Activated B cell treated with CpG ODN at 0.5 μM for 24 hours (primary cell): ENCODE measurements at regions not wholly inside any gene's neighbourhood (a gene's known extent, or its start where the extent isn't known, plus 50 kb on each side); places are given as distances from the start of the nearest gene placed in this dataset.

Source experiments
- ATAC-seq: fragments of 200-7000 bp; cut with Tn5 transposase; one replicate; pipeline ENCODE4 v1.10.0; 2021; ENCODE audit warnings: low read depth, mild to moderate bottlenecking, moderate library complexity
- CTCF ChIA-PET: fragments of 350-600 bp; sonication (Branson Sonifier 250); formaldehyde crosslinking; loops from one replicate; lab custom pipeline; 2021; ENCODE audit warnings: antibody characterized with exemption; lab: Charles Lee
- POLR2A ChIA-PET: fragments of 350-600 bp; sonication (Branson Sonifier 250); formaldehyde crosslinking; loops from one replicate; lab custom pipeline; 2021; ENCODE audit warnings: antibody characterized with exemption; lab: Charles Lee
- DNase-seq: peaks from one replicate; pipeline ENCODE4 v3.0.0; 2022
- H3K27ac Mint-ChIP-seq: one replicate; pipeline ENCODE4 v1.8.0; 2020; ENCODE audit warnings: mixed read lengths
- H3K27me3 Mint-ChIP-seq: one replicate; pipeline ENCODE4 v1.8.0; 2021; ENCODE audit warnings: mixed read lengths
- H3K36me3 Mint-ChIP-seq: one replicate; pipeline ENCODE4 v1.8.0; 2021; ENCODE audit warnings: low read depth, mixed read lengths
- H3K4me1 Mint-ChIP-seq: one replicate; pipeline ENCODE4 v1.8.0; 2021; ENCODE audit warnings: mixed read lengths
- H3K4me3 Mint-ChIP-seq: one replicate; pipeline ENCODE4 v1.8.0; 2020; ENCODE audit warnings: mild to moderate bottlenecking, mixed read lengths
- H3K9me3 Mint-ChIP-seq: one replicate; pipeline ENCODE4 v1.8.0; 2020; ENCODE audit warnings: mixed read lengths
- CTCF ChIP-seq: fragments of 200-600 bp; IDR thresholded peaks from one replicate; pipeline ENCODE4 v1.8.0; 2022; ENCODE audit warnings: antibody characterized with exemption, mild to moderate bottlenecking
- intact Hi-C: fragments of 100-400 bp; cut with micrococcal nuclease; formaldehyde crosslinking; loops from one replicate; pipeline ENCODE4 v1.15.1; 2024

GRCh38 chr1:91122106-91122717, 100.4 kb upstream of the ZNF644 start:
- Mint-ChIP-seq H3K4me3 (no peak overlapping the region), H3K27ac (no peak overlapping the region), H3K36me3 (no peaks in the 10 kb centered on the region), H3K9me3 (no peaks in the 10 kb centered on the region), H3K27me3 (peaks cover 5% of the 10 kb centered on the region), H3K4me1 (no peaks in the 10 kb centered on the region)
- intact Hi-C loops: no loop called here
- no peak for DNase-seq
- no peak for TF ChIP-seq CTCF
- no peak for ATAC-seq
- POLR2A ChIA-PET: no interaction called here
- CTCF ChIA-PET: interaction anchor here (1.6 kb wide), 1 partner anchor 44 kb away, joined by 3 read pairs; no protein-coding TSS in a partner anchor

GRCh38 chr1:91121366-91121765, 99.5 kb upstream of the ZNF644 start:
- ATAC-seq: no peak
- CTCF ChIA-PET: interaction anchor here (1.6 kb wide), 1 partner anchor 45 kb away, joined by 3 read pairs; no protein-coding TSS in a partner anchor

GRCh38 chr1:91120936-91121335, 99.1 kb upstream of the ZNF644 start:
- TF ChIP-seq CTCF: no peak
- no peaks in the 10 kb centered on the region for H3K36me3 Mint-ChIP-seq
- ChIA-PET POLR2A (no interaction called here), CTCF (interaction anchor here (1.6 kb wide), 1 partner anchor 45 kb away, joined by 3 read pairs; no protein-coding TSS in a partner anchor)
- DNase-seq (no peak), ATAC-seq (no peak)
- H3K4me3 Mint-ChIP-seq: no peak overlapping the region
- intact Hi-C loops: no loop called here
- H3K9me3 Mint-ChIP-seq: no peaks in the 10 kb centered on the region
- peaks cover 5% of the 10 kb centered on the region for H3K27me3 Mint-ChIP-seq
- H3K4me1 Mint-ChIP-seq: no peaks in the 10 kb centered on the region
- H3K27ac Mint-ChIP-seq: no peak overlapping the region

More at GRCh38 chr1:91121366-91121765, 99.5 kb upstream of the ZNF644 start:
- intact Hi-C loops: no loop called here
- Mint-ChIP-seq H3K27ac (no peak overlapping the region), H3K4me1 (no peaks in the 10 kb centered on the region), H3K4me3 (no peak overlapping the region), H3K36me3 (no peaks in the 10 kb centered on the region), H3K9me3 (no peaks in the 10 kb centered on the region), H3K27me3 (peaks cover 5% of the 10 kb centered on the region)
- POLR2A ChIA-PET: interaction anchor here (0.6 kb wide), 1 partner anchor 153 kb away, joined by 4 read pairs; no protein-coding TSS in a partner anchor
- no peak for DNase-seq
- TF ChIP-seq CTCF: no peak

- ChIA-PET CTCF (no interaction called here), POLR2A (no interaction called here)
- DNase-seq: no peak
- peaks cover 5% of the 10 kb centered on the region for H3K27me3 Mint-ChIP-seq
- intact Hi-C loops: no loop called here
- H3K4me3 Mint-ChIP-seq: no peak overlapping the region
- H3K36me3 Mint-ChIP-seq: no peaks in the 10 kb centered on the region
- no peak for TF ChIP-seq CTCF
- H3K9me3 Mint-ChIP-seq: no peaks in the 10 kb centered on the region
- H3K4me1 Mint-ChIP-seq: no peaks in the 10 kb centered on the region
- no peak for ATAC-seq
- no peak overlapping the region for H3K27ac Mint-ChIP-seq
These were observed 98.6 kb upstream of the ZNF644 start for GRCh38 chr1:91120421-91120820.

GRCh38 chr1:91104712-91105111, 82.9 kb upstream of the ZNF644 start:
- H3K27me3 Mint-ChIP-seq: peaks cover 8% of the 10 kb centered on the region
- no peak for TF ChIP-seq CTCF
- intact Hi-C loops: no loop called here
- CTCF ChIA-PET: no interaction called here
- no peak overlapping the region for H3K27ac Mint-ChIP-seq
- H3K9me3 Mint-ChIP-seq: no peaks in the 10 kb centered on the region
- no peak overlapping the region for H3K4me3 Mint-ChIP-seq
- ATAC-seq: no peak
- DNase-seq: no peak
- peaks cover 5% of the 10 kb centered on the region for H3K4me1 Mint-ChIP-seq
- H3K36me3 Mint-ChIP-seq: no peaks in the 10 kb centered on the region
- POLR2A ChIA-PET: no interaction called here
